ENCODE measurements at regions not wholly inside any gene's neighbourhood (a gene's known extent, or its start where the extent isn't known, plus 50 kb on each side); places are given as distances from the start of the nearest gene placed in this dataset.

DNA sequence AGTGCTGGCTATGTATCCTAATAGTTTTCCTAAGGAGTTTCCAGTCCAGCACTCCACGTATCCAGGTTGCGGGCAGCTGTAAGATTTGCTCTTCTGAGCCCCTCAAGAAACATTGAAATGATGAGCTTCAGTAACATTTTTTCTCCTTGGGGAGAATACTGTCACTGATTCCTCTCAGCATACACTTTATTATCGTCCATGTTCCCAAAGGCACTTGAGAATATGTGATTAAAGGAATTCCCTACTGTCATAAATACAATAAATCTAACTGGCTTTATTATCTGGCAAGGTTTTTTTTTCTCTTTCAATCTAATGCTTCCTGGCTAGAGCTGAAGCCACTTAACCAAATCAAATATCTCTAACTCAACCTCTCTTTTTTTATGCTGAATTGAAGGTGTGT is 359.2 kb upstream of the PKN2 start:
- no peaks in the 10 kb centered on the region for H3K36me3 ChIP-seq
- no peak for TF ChIP-seq POLR2A (IDR thresholded peaks at IDR 0.05)
- no peak for TF ChIP-seq CTCF (IDR thresholded peaks at IDR 0.05)
- TF ChIP-seq POLR2AphosphoS5 (IDR thresholded peaks at IDR 0.05), result no peak
- TF ChIP-seq EP300 (IDR thresholded peaks at IDR 0.05; ENCODE audit: low read depth), result no peak
- intact Hi-C loops (cut with DNase I; ENCODE audit: low total_unique reads) (no loop called here), in situ Hi-C loops (cut with MboI; ENCODE audit: low pct_ligation_motif_present in 1 of 4, low pct_unique_long_range_greater_than_20kb in 1 of 4, low sequenced_read_pairs in 3 of 4) (no loop called here)
- WGBS, 2 donors (ENCODE audit: low coverage in 1 of 2), result 66 to 84% methylated on average over 3 of the region's 3 CpGs
- no peaks in the 10 kb centered on the region for H3K9me3 ChIP-seq
- H3K4me3 ChIP-seq, result no peak overlapping the region
- no peak for DNase-seq
- no peaks in the 10 kb centered on the region for H3K27me3 ChIP-seq
- H3K4me1 ChIP-seq, result peaks cover 0 to 5% (median 0%) of the 10 kb centered on the region in 4 donors
- no peak overlapping the region for H3K27ac ChIP-seq

DNA sequence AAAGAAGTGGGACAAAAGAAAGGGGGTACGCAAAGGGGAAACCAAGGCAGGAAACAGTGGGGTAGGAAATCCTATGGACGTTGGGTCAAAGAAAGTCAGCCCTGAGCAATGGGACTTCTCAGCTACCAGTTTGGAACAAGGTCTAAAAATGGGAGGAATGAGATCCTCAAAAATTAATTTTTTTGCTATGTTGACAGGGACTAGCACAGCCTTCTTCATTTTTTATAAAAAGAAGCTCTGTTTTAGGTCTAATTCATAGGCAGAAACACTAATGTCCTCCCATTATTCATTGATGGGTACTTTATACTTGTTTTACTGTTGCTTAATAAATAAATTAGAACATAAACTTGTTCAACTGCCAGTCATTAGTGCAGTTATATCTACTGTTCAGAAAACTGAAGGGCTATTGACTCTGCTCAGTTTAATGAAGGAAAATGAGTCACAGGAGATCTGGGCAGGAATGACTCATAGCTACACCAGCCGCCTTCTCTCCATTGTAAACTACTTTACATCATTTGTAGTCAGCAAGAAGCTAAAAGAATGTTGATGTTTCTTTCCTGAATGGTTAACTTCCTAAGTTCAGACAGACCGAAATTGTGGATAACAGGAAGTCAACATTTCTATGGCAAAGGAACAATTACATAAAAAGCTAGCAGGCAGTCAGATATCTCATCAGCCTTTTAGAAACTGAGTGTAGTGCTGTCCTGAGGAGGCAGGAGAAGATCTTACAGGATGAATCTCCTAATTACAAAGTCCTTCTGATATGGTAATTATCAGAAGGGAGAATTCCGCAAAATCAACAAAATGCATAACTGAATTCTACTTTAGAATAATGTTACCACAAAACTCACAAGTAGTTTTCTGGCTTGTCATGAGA is 356.4 kb upstream of the PKN2 start:
- 58 to 62% methylated on average over 5 of the region's 5 CpGs for WGBS, 2 donors (ENCODE audit: low coverage in 1 of 2)
- in situ Hi-C loops (cut with MboI; ENCODE audit: low pct_ligation_motif_present in 1 of 4, low pct_unique_long_range_greater_than_20kb in 1 of 4, low sequenced_read_pairs in 3 of 4) (no loop called here), intact Hi-C loops (cut with DNase I; ENCODE audit: low total_unique reads) (no loop called here)
- no peaks in the 10 kb centered on the region for H3K27me3 ChIP-seq
- no peak for DNase-seq
- no peaks in the 10 kb centered on the region for H3K9me3 ChIP-seq
- no peaks in the 10 kb centered on the region for H3K36me3 ChIP-seq
- TF ChIP-seq EP300 (IDR thresholded peaks at IDR 0.05; ENCODE audit: low read depth) (no peak), POLR2A (IDR thresholded peaks at IDR 0.05) (no peak), POLR2AphosphoS5 (IDR thresholded peaks at IDR 0.05) (peak in 1 of 3 donors; percentile 8), CTCF (IDR thresholded peaks at IDR 0.05) (no peak)
- no peak overlapping the region for H3K4me3 ChIP-seq
- peak overlapping the region; percentile 2 to 51 (median 8) for H3K27ac ChIP-seq
- peaks cover 0 to 5% (median 0%) of the 10 kb centered on the region in 4 donors for H3K4me1 ChIP-seq

DNA sequence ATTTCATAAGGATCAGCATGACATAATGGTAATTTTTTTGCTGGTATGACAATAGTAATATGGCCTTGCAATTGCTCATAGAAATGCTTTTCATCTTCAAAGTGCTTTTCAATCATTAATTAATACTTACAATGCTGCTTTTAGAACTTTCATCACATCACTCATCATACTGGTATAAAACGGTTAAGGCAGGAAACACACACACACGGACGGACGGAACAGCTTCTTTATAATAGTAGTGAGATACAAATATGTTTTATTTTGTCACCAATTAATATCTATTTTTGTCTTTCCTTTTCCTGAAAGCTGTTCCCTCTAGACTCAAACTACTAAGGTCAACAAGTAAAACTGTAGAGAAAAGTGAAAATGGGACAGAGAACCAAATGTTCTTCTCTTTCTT is 353.9 kb upstream of the PKN2 start:
- intact Hi-C loops (cut with DNase I; ENCODE audit: low total_unique reads), result no loop called here
- no peaks in the 10 kb centered on the region for H3K36me3 ChIP-seq
- 68 to 84% methylated on average over 4 of the region's 4 CpGs for WGBS, 2 donors (ENCODE audit: low coverage in 1 of 2)
- in situ Hi-C loops (cut with MboI; ENCODE audit: low pct_ligation_motif_present in 1 of 4, low pct_unique_long_range_greater_than_20kb in 1 of 4, low sequenced_read_pairs in 3 of 4), result no loop called here
- no peak for DNase-seq
- H3K9me3 ChIP-seq, result no peaks in the 10 kb centered on the region
- H3K27ac ChIP-seq, result no peak overlapping the region
- no peak for TF ChIP-seq POLR2A (IDR thresholded peaks at IDR 0.05)
- no peak for TF ChIP-seq CTCF (IDR thresholded peaks at IDR 0.05)
- no peaks in the 10 kb centered on the region for H3K27me3 ChIP-seq
- H3K4me1 ChIP-seq, result peaks cover 0 to 5% (median 0%) of the 10 kb centered on the region in 4 donors
- H3K4me3 ChIP-seq, result no peak overlapping the region

- TF ChIP-seq EP300 (IDR thresholded peaks at IDR 0.05; ENCODE audit: low read depth) (no peak), POLR2AphosphoS5 (IDR thresholded peaks at IDR 0.05) (no peak), CTCF (IDR thresholded peaks at IDR 0.05) (no peak), POLR2A (IDR thresholded peaks at IDR 0.05) (no peak)
- Histone ChIP-seq H3K4me1 (no peaks in the 10 kb centered on the region), H3K27me3 (no peaks in the 10 kb centered on the region), H3K27ac (no peak overlapping the region), H3K4me3 (no peak overlapping the region), H3K36me3 (no peaks in the 10 kb centered on the region), H3K9me3 (no peaks in the 10 kb centered on the region)
- WGBS, 2 donors (ENCODE audit: low coverage in 1 of 2), result 53 to 64% methylated on average over 9 of the region's 9 CpGs
- in situ Hi-C loops (cut with MboI; ENCODE audit: low pct_ligation_motif_present in 1 of 4, low pct_unique_long_range_greater_than_20kb in 1 of 4, low sequenced_read_pairs in 3 of 4) (no loop called here), intact Hi-C loops (cut with DNase I; ENCODE audit: low total_unique reads) (no loop called here)
- no peak for DNase-seq
Measured at GRCh38 chr1:88333086-88333695, 350.9 kb upstream of the PKN2 start.
